Stimulated activated CD8-positive, alpha-beta memory T cell treated with anti-CD3 and anti-CD28 coated beads, Interleukin-2, amount 100 ng/mL, for 1 hour (primary cell): ENCODE measurements at regions not wholly inside any gene's neighbourhood (a gene's known extent, or its start where the extent isn't known, plus 50 kb on each side); places are given as distances from the start of the nearest gene placed in this dataset.

Source experiments
- DNase-seq, 2 donors: peaks; one replicate each; pipeline ENCODE4 v3.0.0-alpha.2; 2020; ENCODE audit warnings: low read depth in 2 of 2

DNA sequence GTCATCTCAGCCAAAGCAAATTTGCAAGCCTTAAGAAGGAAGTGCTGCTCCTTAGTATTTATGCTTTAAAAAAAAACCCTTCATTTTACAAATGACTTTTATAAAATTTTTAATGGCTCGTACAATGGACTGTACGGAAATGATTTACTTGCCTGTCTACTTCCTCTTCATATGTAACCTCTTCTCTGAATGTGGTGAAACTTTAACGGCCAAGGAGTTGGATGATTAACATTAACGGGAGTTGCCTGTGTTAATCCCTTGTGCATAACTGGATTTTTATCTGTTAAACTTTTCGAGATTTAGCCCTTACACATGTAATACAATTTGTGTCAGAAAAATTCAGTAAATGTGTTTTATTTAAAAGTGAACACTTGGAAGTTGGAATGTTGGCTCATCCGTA, 429.4 kb downstream of the TBC1D4 start:
- DNase-seq: no peak

DNA sequence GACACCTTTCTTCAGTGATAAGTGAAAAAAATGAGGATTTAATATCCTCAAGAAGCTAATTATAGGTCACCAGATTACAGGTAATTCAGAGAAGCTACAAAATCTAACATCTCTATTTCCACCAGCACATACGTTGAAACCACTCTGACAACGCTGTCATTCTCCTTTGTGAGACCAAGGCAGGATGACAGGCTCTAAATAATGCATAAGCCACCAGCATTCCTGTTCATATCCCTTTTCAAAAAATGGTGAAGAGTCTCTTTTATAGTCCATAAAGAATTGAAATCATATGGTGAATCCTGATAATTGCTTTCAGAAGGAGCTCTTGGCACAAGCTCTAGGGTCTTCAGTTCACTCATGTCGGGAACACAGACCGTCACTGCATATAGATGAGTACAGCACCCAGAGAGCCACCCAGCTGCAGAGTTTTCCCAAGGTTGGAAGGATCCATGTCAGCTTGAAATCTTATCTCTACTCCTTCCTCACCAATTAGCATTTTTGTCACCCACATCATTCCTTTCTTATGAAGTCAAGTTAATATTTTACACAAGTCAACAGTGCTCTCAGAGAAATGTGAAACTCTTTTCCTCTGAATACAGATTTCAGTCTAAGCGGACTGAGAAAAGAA, 431.4 kb downstream of the TBC1D4 start:
- DNase-seq: no peak

DNA sequence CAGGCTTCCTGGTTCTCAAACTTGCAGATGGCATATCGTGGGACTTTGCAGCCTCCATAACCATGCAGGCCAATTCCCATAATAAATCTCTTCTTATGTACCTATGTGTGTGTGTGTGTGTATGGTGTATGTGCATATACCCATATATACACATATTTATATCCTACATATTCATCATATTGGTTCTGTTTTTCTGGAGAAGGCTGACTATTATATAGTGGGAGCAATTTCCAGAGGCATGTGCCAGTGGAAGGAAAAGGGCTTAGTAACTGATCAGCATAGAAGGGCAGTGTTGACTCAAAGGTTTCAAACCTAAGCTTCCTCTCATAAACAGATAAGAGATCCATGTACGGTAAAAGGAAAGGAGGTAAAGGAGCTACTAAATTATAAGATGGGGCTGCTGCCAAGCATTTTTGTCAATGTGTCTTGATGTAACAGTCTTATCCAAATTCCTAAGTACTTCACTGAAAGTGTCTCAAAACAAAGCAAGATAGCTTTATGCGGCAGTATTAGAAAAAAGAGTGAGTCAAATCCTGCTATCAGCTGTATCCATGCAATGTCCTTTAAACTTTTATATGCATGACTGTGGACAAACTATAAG, 432.1 kb downstream of the TBC1D4 start:
- no peak for DNase-seq

DNA sequence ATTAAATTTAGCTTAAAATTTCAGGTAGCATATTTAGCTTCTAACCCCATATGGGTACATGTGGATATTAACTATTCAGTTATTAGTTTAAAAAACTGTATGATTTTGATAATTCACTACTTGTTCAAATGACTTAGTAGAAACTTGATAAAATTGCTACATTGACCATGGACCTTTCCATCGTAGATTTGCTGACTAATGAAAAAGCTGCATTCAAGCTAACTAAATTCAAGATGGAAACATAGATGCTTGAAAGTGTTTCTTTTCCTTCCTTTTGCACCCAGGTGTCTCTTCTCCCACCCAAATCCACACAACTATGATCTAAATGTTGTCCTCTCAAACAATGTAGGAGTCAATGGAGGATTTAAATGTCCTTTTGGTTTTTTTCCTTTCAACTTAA, 439.2 kb downstream of the TBC1D4 start:
- DNase-seq: no peak

DNA sequence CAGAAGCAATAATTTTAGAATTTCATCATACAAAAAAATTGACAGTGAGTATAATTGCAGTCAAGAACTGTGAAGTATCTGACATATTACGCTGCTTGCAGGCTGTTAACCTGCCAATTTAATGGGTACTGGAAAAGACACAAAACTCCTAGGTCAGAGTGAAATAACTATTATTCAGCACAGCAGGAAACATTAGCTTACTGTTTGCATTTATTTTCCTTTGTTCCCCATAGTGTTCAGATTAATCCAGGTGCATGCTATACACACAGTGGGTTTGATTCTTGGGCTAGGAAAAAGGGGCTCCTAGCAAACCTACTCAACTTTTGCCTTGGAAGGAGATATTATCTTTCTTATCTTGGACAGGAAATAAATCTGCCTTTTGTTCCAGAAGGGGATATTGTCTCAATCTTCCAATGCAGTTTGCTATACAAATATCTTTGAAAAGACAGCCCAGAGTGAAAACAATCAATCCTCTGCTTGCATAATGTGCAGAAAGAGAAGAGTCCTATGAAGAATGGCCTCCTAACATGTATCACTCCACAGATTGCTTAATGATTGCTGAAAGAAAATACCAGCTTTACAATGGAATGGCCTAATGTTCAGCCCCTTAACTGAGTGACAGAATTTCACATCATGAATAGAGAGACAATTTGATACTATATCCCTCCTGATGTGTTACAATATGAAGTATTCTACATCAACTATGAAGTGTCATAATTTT, 443.4 kb downstream of the TBC1D4 start:
- DNase-seq: no peak

DNA sequence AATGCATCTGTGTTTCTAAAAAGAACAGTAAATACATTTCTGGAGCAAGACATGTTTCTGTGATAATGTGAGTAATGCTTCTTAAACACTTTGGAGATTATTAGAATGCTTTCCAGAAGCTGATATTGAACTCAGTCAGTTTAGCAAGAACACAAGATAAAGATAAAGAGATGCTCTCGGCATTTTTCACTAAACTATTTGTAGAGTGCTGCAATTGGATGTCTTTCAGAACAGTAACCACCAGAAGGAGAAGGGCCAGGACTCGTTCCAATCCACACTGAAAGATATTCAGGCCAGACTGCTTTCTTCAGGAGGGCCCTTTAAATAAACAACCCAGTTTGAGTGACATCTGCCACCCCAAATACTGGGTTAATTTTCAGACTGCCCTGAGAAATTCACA, 456.0 kb downstream of the TBC1D4 start:
- no peak for DNase-seq

DNA sequence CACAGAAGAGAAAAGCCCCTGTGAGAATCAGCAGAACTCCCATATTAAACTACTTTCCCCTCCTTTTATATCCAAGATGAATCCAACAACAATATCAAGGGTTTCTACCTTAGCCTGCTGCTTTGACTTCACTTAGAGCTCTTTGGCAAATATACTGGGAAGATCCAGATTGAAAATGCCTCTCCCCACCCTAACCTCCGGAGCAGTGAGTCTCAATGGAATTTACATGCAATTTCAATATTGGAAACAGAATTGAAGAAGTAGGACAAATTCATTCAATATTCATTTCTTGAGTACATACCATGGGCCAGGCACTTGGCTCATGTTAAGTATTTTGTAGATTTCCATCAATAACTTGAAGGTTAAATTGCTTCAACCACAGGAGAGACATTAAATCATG, 457.4 kb downstream of the TBC1D4 start:
- DNase-seq: no peak

DNA sequence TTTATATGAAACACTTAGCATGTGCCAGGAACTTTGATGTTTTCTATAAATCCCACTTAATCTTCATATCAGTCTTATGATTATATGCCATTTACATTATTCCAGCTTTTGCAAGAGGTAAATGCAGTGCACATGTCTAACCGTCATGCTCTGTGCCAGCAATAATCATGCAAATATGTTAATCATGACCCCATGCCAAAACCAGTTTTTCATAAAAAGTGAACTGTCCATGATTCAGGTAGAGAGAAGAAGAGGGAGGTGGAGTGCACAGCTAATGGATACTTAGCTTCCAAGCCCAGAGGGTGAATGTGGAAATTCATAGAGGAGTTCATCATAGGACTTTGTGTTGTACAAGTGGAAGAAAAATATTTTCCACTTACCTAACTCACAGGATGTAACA, 458.4 kb downstream of the TBC1D4 start:
- no peak for DNase-seq

DNA sequence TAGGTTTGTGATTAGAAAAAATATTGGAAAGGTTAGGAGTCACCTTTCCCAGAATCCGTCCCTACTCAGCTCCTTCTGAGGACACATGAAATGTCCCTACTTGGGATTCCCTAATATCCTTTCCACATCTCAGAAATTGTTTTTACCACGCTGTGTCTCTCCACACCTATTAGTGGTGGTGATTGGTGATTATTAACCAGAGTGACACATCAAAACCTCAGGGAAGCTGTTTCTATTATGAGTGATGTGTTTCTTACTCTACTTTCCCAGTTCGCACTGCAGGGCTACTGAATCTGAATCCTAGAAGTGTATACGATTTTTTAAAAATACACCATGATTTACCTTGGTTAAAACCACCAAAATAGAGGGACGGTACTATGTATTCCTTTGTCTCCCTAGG, 460.8 kb downstream of the TBC1D4 start:
- DNase-seq: no peak

DNA sequence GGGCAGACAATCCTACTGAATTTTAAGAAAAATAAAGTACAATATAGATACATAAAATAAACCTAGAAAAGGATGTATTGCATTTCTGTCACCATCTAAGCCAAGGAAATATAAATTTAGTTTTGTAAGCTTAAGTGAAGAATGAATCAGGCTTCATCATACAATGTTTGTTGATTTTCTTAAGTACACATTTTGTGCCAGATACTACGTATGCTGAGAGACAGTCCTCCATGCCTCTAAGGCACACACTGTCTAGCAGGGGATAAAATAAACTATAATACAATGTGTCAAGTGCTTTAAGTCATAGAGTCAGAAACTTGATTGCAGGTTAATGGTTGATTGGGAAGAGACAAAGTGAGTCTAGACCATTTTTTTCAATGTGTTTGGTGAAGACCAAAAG, 465.7 kb downstream of the TBC1D4 start:
- no peak for DNase-seq

DNA sequence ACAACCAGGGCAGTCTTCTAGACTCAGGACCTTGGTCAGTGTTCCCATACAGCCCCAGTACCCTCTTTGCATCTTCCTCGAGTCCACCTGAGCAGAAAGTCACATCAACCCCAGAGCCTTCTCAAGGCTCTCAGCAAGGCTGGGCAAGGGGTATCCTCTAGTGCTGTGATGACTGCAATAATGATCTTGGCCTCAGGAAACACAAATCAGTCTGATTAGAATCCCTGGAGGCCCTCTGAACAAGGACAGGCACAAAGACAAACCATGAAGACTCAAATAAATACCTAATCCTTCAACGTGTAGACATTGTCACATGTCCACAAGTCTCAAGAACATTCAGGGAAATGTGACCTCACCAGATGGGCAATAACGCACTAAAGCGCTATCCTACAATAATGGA, 468.2 kb downstream of the TBC1D4 start:
- DNase-seq: no peak

DNA sequence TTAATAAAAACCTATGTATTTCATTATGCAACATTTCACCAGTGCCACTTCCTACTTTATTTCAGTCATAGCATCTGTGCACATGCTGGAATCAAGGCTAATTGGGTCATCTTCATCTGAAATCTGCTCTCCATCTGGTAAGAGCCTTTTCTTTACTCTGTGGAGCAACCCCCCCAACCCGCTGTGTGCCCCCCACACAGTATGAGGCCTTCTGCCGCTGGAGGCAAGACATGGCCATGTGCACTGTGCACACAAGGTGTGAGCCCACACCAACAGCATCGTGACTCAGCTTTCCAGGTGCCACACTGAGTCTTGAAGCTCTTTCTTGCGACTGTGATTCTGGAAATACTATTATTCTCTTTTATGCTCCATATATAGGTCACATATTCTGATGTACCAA, 471.0 kb downstream of the TBC1D4 start:
- no peak for DNase-seq

DNA sequence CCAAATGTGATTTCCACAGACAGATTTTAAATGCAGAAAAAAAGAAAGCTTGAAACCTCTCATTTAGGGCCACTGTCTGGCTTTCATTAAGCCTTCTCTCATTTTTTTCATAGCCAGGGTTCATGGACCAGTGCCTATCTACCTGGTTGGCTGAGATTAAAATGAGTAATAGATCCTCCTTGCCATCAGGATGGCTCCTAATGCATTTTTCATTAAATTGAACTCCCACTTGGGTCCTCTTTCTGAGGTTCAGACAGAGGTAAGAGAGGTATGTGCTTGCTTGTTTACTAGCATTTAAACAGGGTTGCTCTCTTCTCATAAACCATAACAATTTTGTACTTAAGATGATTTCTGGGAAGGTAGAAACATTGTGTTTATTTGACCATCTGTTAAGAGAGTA, 473.0 kb downstream of the TBC1D4 start:
- DNase-seq: no peak

DNA sequence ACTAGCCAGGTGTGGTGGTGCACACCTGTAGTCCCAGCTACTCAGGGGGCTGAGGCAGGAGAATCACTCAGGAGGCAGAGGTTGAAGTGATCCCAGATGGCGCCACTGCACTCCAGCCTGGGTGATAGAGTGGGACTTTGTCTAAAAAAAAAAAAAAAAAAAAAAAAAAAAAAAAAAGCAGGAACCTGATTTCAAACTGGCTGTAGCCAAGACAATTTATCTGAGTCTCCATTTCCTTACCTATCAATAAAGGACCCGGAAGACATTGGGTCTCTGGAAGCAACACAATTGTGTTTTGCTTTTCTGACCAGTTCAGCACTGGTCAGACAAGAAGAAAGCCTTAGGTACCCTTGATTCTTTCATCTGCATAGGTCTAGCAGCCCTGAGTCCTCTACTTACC, 491.0 kb downstream of the TBC1D4 start:
- no peak for DNase-seq

DNA sequence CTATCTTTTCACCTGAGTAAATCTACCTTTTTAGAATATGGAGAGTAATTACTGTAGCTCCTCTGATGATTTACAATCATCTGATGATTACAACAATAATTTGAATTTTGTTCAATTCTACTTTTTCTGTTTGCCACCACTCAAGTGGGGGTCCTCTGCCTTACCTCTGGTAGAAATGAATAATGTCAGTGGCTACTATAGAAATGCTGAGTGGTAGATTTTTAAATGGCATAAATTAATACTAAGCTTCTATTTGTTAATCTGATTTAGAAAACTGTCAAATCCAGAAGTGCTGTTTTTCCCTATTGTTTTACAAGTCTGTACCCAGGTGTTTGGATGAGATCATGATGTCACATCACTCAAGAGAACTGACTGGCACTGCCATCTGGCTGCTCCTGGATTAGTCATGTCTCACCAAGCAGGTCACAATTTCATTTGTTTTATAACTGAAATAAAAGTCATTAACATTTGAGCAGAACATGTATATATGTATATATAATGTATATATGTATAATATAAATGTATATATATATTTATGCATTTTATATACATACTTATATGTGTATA, 494.8 kb downstream of the TBC1D4 start:
- no peak for DNase-seq

DNA sequence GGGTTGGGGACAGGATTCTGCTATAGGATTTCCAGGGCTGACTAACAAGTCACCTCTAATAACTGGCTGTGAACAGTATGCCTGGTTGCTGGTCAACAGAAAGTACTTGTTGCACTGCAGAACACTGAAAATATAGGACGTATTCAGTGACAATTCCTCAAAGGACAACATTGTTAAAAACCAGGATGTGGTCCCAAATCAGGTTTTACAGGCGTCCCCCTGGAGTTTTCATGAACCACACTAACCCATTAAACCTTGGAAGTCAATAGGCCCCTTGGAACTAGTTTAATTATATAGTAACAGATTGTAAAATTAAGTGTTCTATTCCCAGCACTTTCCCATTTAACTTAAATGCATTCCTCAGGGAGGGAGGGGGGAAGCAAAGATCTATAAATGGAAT, 495.4 kb downstream of the TBC1D4 start:
- DNase-seq: no peak

DNA sequence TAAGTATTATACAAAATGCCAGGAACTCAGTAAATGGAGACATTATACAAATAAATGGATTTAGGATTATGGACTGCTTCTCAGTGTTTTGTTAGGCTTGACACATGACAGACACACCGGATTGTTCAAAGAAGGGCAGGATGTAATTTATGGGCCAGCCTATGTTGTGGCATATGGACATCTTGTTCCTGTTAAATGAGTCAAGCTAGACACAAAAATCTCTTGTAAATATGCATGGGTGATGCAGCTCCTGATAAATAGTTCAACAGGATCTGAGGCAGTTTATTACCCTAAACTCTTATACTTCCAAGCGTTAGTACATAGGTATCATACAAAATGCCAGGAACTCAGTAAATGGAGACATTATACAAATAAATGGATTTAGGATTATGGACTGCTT, 502.3 kb downstream of the TBC1D4 start:
- DNase-seq: no peak

DNA sequence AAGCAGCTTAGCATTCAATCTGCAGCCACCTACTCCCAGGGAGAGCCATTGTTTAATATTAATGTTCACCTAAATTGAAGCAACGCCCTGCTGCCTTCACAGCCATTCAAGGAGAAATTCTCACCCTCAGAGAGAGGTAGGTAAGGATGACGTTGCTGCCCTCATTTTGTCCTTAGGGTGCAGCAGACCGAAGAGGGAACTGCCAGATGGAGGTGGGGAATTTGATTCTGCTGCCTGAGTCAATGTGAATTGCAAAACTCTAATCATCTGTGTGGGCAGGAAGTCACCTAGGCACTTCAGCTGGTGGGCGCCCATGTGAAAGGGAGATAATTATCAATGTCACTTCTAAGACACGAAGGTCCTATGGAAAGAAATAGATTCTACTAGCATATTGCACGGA, 503.4 kb downstream of the TBC1D4 start:
- no peak for DNase-seq

DNA sequence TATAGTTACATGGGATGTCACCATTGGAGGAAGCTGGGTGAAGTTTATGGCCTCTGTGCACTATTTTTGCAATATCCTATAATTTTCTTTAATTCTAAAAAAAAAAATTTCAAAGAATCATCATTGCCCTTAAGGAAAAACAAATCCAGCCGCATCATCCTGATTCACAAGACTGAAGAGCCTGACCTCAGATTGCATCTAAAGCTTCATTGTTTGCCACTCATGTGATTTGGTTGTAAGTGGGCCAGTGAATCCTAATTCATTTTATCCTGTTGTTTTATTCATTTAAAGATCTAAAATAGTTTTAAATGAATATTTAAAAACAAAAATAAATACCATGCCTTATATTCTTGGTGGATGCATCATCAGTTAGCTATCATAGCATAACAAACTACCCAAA, 504.5 kb downstream of the TBC1D4 start:
- no peak for DNase-seq

DNA sequence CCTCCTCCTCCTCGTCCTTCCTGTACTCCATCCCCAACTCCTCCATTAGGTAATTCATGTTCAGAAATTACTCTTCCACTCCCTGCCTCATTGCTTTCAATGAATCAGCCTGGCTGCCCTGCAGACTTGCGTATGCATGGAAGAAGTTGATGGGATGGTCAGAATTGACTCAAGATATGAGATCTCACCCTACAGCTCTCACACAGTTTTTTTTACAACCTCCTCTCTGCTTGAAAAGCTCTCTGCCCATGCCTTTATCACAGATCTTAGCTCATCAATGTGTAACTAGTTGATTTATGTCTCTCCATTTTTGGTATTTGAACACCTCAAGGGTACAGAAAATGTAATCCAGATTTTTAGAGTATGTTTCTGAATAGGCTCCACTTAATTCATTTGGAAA, 506.9 kb downstream of the TBC1D4 start:
- no peak for DNase-seq

DNA sequence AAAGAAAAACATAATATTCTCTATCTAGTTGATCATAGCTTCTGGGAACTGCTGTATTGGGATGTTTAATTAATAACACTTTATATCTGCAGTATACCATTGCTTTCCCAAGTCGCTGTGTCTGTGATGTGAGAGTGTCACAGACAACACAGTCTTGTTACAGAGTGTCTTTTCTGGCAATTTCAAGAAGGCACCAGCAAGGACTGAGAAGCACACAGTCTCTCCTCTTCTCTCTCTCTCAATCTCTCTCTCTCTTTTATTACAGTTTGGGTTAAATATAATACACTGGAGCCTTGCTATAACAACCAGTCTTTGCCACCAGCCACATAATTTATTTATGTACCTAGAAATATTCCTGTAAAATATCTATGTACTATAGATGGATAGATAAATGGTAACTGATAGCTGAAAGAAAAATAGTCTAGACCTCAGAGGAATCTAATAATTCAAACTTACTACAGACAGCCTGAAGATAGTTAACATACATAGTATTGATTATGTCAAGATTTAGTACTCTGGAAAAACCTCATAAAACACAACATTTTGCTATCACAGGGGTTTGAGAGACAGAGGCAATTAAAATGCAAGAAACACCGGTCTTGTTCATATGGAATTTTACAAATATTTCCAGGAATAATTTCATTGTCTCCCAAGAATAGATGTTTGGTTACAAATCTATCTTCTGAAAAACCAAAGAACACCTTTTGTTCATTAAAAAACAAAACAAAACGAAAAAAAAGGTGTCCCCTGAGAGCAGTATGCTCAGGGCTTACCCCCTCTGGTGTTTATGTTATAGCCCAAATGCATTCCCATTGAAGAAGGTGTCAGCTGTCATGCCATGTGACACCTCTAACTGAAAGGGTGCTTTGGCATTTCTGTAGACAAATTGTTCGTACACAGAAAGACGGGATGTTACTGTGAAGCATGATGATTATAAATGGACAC, 507.8 kb downstream of the TBC1D4 start:
- no peak for DNase-seq

DNA sequence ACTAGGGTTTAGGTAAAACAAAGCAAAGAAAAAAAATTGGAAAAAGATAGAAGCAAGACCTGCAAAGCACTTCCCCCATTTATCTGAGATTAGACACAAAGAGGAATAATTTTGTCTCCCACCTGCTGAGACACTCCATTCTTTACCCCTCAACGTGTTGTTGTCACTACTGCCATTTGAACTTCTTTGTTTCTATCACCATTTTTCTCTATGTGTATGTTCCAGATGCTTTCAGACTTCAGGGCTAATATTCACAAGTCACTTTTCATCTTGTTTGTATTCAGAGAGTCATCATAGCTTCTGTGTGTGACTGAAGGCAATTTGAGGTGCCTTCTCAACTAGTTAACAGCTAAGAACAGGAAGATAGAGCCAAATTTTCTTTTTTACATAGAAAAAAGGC, 512.5 kb downstream of the TBC1D4 start:
- DNase-seq: no peak
